Colon (tissue), 2 donors: ENCODE measurements at regions not wholly inside any gene's neighbourhood (a gene's known extent, or its start where the extent isn't known, plus 50 kb on each side); places are given as distances from the start of the nearest gene placed in this dataset.

ENCODE experiments used
- FAIRE-seq: peaks from 2 replicates; lab custom pipeline; 2012; peaks lifted over from hg19 to GRCh38; lab: Jason Lieb, UNC
- donor health status: control.
- donor health status: control.

DNA sequence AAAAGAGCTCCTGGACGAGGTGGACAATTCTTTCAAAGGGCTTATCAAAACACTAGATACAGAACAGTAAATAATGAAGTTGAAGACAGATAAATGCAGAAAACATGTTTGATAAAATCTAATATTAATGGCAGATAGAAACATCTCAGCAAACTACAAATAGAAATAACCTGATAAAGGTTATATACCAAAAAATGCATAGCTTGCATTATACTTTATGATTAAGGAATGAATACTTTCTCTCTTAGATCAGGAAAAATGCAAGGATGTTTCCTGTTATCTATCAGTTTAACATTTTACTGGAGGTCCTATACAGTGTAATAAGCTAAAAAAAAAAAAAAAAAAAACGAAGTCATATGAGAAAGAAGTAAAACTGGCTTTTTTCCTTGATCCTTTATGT is 304.5 kb upstream of the CXorf51A start:
- FAIRE-seq, result no peak

DNA sequence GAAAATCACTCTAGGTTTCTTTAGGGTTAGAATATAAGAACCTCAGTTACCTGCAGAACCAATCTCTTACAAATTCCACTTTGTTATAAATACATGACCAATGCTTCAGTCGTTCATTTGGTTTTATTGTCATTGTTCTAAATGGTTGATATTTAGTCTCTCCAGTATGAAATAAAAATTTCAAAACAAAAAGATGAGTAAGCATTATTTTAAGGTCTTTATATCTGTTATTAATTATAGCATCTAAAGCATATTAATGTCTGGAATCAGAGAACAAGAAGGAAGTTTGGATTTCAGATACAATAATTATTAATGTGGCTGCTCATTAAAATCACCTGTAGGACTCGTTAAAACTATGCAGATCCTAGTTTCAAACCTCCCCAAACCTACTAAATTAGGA is 265.4 kb upstream of the CXorf51A start:
- peak; percentile 95 for FAIRE-seq

DNA sequence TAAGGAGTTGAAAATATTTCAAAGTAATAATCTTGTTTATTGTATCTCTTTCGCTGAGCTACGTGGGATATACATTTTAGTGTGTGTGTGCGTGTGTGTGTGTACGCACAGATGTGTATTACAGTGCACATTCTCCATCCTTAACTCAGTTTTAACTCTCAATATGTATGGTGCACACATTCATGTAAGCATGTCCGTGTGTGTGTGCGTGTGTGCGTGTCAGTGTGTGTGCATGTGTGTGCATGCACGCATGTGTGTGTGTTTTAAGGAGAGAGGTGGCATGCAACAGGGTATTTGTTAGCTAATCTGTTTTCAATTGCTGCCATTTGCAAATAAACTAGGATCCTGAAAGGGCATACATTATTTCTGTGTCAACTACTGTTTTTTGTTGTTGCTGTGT is 264.9 kb upstream of the CXorf51A start:
- FAIRE-seq, result no peak

DNA sequence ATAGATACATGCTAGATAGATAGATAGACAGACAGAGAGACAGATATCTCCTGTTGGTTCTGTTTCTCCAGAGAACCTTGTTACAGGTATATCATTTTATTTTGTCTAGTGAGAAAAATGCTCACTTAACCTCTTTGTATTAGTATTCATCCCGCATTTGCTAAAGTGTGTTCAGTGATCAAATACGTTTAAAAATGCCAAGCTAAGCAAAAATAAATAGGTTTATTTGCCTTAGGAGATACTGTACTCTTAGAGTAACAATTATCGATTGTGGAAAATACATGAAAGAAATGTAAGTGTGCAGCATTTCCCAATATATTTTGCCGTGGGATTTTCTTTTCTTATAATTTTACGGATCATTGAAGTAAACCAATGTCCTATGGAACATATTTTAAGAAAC is 262.9 kb upstream of the CXorf51A start:
- peak; percentile 18 for FAIRE-seq

DNA sequence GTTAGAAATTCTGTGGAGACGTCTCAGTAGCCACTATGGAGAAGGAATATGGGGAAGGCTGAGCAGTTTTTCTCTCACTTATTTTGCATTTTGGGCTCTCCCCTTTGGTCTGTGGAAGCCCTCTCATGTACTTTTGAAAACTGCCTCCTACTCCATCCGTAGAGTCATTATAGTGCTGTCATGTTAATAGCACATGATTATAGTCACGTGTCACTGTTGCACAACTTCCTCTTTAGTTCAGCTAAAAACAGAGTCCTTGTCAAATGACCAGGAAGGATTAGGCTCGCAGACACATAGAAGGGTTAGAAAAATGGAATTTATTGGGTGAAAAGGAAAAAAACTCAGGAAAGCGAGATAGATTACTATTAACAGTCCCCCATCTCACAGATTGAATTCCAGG is 258.2 kb upstream of the CXorf51A start:
- FAIRE-seq, result no peak

DNA sequence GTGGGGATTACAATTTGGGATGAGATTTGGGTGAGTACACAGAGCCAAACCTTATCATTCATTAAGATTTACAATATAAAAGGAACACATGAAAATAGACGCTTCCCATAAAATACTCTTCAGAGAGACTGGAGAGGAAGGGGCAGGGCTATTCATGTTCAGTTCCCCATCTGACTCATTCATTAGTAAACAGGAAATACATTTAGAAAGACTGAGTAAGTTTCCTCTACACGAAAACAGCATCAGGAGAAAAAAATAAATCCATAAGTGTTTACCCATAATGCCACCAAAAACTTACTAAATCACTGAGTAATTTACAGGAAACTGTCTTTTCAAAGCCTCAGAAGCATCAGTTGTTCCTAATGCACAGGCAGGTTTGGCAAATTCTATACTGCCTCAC is 255.4 kb upstream of the CXorf51A start:
- FAIRE-seq, result no peak
